ENCODE measurements at regions not wholly inside any gene's neighbourhood (a gene's known extent, or its start where the extent isn't known, plus 50 kb on each side); places are given as distances from the start of the nearest gene placed in this dataset.

GRCh38 chr20:52279706-52280105 lies 88.1 kb upstream of the ZFP64 start:
- no peak overlapping the region for H3K4me3 ChIP-seq (ENCODE audit: low read depth in 1 of 5, low read length in 5 of 5)
- H3K36me3 ChIP-seq (ENCODE audit: control insufficient read depth in 5 of 5, insufficient read depth in 5 of 5, low read length in 5 of 5): no peaks in the 10 kb centered on the region
- no peaks in the 10 kb centered on the region for H3K9me3 ChIP-seq (ENCODE audit: control insufficient read depth in 5 of 5, low read length in 5 of 5)
- no peak overlapping the region for H3K27ac ChIP-seq (ENCODE audit: low read depth, low read length)
- no peak overlapping the region for H3K9ac ChIP-seq (ENCODE audit: low read length in 5 of 5)
- H3K27me3 ChIP-seq (ENCODE audit: control insufficient read depth in 5 of 5, insufficient read depth in 4 of 5, low read length in 5 of 5): peaks cover 0 to 3% (median 0%) of the 10 kb centered on the region in 5 donors
- no peaks in the 10 kb centered on the region for H3K4me1 ChIP-seq (ENCODE audit: control insufficient read depth in 5 of 5, insufficient read depth in 5 of 5, low read length in 5 of 5)

GRCh38 chr20:52275181-52275691 lies 83.7 kb upstream of the ZFP64 start:
- no peaks in the 10 kb centered on the region for H3K4me1 ChIP-seq (ENCODE audit: control insufficient read depth in 5 of 5, insufficient read depth in 5 of 5, low read length in 5 of 5)
- no peak overlapping the region for H3K27ac ChIP-seq (ENCODE audit: low read depth, low read length)
- no peaks in the 10 kb centered on the region for H3K27me3 ChIP-seq (ENCODE audit: control insufficient read depth in 5 of 5, insufficient read depth in 4 of 5, low read length in 5 of 5)
- H3K9me3 ChIP-seq (ENCODE audit: control insufficient read depth in 5 of 5, low read length in 5 of 5): no peaks in the 10 kb centered on the region
- H3K36me3 ChIP-seq (ENCODE audit: control insufficient read depth in 5 of 5, insufficient read depth in 5 of 5, low read length in 5 of 5): no peaks in the 10 kb centered on the region
- no peak overlapping the region for H3K4me3 ChIP-seq (ENCODE audit: low read depth in 1 of 5, low read length in 5 of 5)
- no peak overlapping the region for H3K9ac ChIP-seq (ENCODE audit: low read length in 5 of 5)

GRCh38 chr20:52270696-52271095 lies 79.1 kb upstream of the ZFP64 start:
- Histone ChIP-seq H3K4me1 (ENCODE audit: control insufficient read depth in 5 of 5, insufficient read depth in 5 of 5, low read length in 5 of 5) (no peaks in the 10 kb centered on the region), H3K9ac (ENCODE audit: low read length in 5 of 5) (no peak overlapping the region), H3K27ac (ENCODE audit: low read depth, low read length) (no peak overlapping the region), H3K4me3 (ENCODE audit: low read depth in 1 of 5, low read length in 5 of 5) (no peak overlapping the region), H3K9me3 (ENCODE audit: control insufficient read depth in 5 of 5, low read length in 5 of 5) (no peaks in the 10 kb centered on the region), H3K36me3 (ENCODE audit: control insufficient read depth in 5 of 5, insufficient read depth in 5 of 5, low read length in 5 of 5) (no peaks in the 10 kb centered on the region), H3K27me3 (ENCODE audit: control insufficient read depth in 5 of 5, insufficient read depth in 4 of 5, low read length in 5 of 5) (no peaks in the 10 kb centered on the region)

DNA sequence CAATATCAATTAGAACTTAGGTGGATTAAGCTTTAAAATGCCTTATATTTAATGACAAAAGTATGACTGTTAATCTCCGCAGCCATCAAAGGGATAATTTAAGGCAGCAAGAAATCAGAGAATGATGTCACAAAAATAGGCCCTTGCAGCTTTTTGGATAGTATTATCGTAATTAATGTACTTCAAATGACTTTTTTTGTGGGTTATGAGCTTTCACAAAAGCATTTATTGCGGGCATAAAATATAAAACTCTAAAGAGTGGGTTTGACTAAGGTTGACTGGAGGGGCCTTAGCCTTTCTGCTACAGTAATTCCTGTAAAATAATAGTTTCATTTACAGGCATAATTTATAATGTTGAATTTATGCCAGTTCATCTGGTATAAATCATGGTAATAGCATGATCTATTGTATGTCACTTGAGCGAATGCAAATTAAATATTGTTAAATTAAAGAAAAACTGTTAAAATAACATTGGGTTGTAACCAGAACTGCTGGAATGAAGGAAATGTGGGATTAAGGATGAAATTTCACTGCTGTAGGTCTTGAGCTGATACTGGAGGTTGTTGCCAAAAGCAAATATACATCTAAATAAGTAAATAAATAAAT lies 78.5 kb upstream of the ZFP64 start:
- no peaks in the 10 kb centered on the region for H3K27me3 ChIP-seq (ENCODE audit: control insufficient read depth in 5 of 5, insufficient read depth in 4 of 5, low read length in 5 of 5)
- H3K9me3 ChIP-seq (ENCODE audit: control insufficient read depth in 5 of 5, low read length in 5 of 5): no peaks in the 10 kb centered on the region
- H3K4me1 ChIP-seq (ENCODE audit: control insufficient read depth in 5 of 5, insufficient read depth in 5 of 5, low read length in 5 of 5): no peaks in the 10 kb centered on the region
- H3K4me3 ChIP-seq (ENCODE audit: low read depth in 1 of 5, low read length in 5 of 5): no peak overlapping the region
- no peak overlapping the region for H3K9ac ChIP-seq (ENCODE audit: low read length in 5 of 5)
- H3K36me3 ChIP-seq (ENCODE audit: control insufficient read depth in 5 of 5, insufficient read depth in 5 of 5, low read length in 5 of 5): no peaks in the 10 kb centered on the region
- no peak overlapping the region for H3K27ac ChIP-seq (ENCODE audit: low read depth, low read length)

DNA sequence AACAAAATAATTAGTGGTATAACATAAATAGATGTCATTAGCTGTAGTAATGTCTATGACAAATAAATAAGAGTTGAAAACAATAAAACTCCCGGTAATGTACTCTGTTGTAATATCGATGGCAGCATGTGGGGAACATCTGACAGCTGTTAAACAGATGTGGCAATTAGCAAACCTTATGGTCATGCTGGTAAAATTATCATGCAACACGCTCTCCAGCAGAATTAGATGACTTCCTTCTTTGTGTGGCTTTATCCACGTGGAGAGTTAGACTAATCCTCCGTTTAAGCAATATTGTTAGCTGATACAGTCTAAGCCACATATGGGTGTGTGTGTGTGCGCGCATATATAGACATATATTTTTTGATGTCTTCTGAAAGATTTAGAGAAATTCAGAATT lies 77.7 kb upstream of the ZFP64 start:
- Histone ChIP-seq H3K9me3 (ENCODE audit: control insufficient read depth in 5 of 5, low read length in 5 of 5) (no peaks in the 10 kb centered on the region), H3K36me3 (ENCODE audit: control insufficient read depth in 5 of 5, insufficient read depth in 5 of 5, low read length in 5 of 5) (no peaks in the 10 kb centered on the region), H3K4me1 (ENCODE audit: control insufficient read depth in 5 of 5, insufficient read depth in 5 of 5, low read length in 5 of 5) (no peaks in the 10 kb centered on the region), H3K9ac (ENCODE audit: low read length in 5 of 5) (no peak overlapping the region), H3K27me3 (ENCODE audit: control insufficient read depth in 5 of 5, insufficient read depth in 4 of 5, low read length in 5 of 5) (no peaks in the 10 kb centered on the region), H3K27ac (ENCODE audit: low read depth, low read length) (no peak overlapping the region), H3K4me3 (ENCODE audit: low read depth in 1 of 5, low read length in 5 of 5) (no peak overlapping the region)

GRCh38 chr20:52268184-52268749 lies 76.7 kb upstream of the ZFP64 start:
- Histone ChIP-seq H3K27me3 (ENCODE audit: control insufficient read depth in 5 of 5, insufficient read depth in 4 of 5, low read length in 5 of 5) (peaks cover 0 to 3% (median 0%) of the 10 kb centered on the region in 5 donors), H3K36me3 (ENCODE audit: control insufficient read depth in 5 of 5, insufficient read depth in 5 of 5, low read length in 5 of 5) (no peaks in the 10 kb centered on the region), H3K4me1 (ENCODE audit: control insufficient read depth in 5 of 5, insufficient read depth in 5 of 5, low read length in 5 of 5) (no peaks in the 10 kb centered on the region), H3K9me3 (ENCODE audit: control insufficient read depth in 5 of 5, low read length in 5 of 5) (no peaks in the 10 kb centered on the region), H3K4me3 (ENCODE audit: low read depth in 1 of 5, low read length in 5 of 5) (no peak overlapping the region), H3K9ac (ENCODE audit: low read length in 5 of 5) (no peak overlapping the region), H3K27ac (ENCODE audit: low read depth, low read length) (no peak overlapping the region)

DNA sequence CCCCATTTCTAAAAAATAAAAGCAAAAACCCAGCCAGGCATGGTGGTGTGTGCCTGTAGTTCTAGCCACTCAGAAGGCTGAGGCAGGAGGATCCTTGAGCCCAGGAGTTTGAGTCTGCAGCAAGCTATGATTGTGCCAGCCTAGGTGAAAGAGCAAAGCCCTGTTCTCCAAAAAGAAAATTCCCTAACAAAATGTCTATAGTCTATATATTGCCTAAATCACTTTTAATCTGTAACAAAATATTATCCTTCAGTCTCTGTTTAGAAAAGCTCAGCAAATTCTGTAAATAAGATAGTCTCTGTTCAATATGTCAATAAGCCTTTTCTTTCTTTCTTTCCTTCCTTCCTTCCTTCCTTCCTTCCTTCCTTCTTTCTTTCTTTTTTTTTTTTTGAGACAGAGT lies 75.8 kb upstream of the ZFP64 start:
- Histone ChIP-seq H3K4me1 (ENCODE audit: control insufficient read depth in 5 of 5, insufficient read depth in 5 of 5, low read length in 5 of 5) (no peaks in the 10 kb centered on the region), H3K27me3 (ENCODE audit: control insufficient read depth in 5 of 5, insufficient read depth in 4 of 5, low read length in 5 of 5) (peaks cover 0 to 6% (median 0%) of the 10 kb centered on the region in 5 donors), H3K9me3 (ENCODE audit: control insufficient read depth in 5 of 5, low read length in 5 of 5) (no peaks in the 10 kb centered on the region), H3K27ac (ENCODE audit: low read depth, low read length) (no peak overlapping the region), H3K9ac (ENCODE audit: low read length in 5 of 5) (no peak overlapping the region), H3K36me3 (ENCODE audit: control insufficient read depth in 5 of 5, insufficient read depth in 5 of 5, low read length in 5 of 5) (no peaks in the 10 kb centered on the region), H3K4me3 (ENCODE audit: low read depth in 1 of 5, low read length in 5 of 5) (no peak overlapping the region)

DNA sequence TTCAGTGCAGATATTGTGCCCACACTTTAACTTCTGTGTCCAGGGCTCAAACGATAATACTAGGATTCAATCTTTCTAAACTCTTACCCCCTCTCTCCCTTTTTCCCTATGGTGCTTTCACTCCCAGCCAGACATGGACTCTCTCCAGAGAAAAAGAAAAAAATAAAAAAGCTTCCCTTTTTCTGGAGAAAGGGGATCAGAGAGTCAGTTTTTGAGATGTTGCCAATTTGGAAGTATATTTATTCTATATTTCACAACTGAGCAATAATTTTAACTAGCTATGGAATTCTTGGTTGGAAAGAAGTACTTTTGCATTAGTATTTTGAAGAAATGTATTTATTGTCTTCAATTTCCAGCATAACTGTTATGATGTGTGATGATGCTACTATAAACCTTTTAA lies 72.2 kb upstream of the ZFP64 start:
- Histone ChIP-seq H3K36me3 (ENCODE audit: control insufficient read depth in 5 of 5, insufficient read depth in 5 of 5, low read length in 5 of 5) (no peaks in the 10 kb centered on the region), H3K4me1 (ENCODE audit: control insufficient read depth in 5 of 5, insufficient read depth in 5 of 5, low read length in 5 of 5) (no peaks in the 10 kb centered on the region), H3K27me3 (ENCODE audit: control insufficient read depth in 5 of 5, insufficient read depth in 4 of 5, low read length in 5 of 5) (peaks cover 0 to 10% (median 0%) of the 10 kb centered on the region in 5 donors), H3K27ac (ENCODE audit: low read depth, low read length) (no peak overlapping the region), H3K9ac (ENCODE audit: low read length in 5 of 5) (no peak overlapping the region), H3K9me3 (ENCODE audit: control insufficient read depth in 5 of 5, low read length in 5 of 5) (no peaks in the 10 kb centered on the region), H3K4me3 (ENCODE audit: low read depth in 1 of 5, low read length in 5 of 5) (no peak overlapping the region)

DNA sequence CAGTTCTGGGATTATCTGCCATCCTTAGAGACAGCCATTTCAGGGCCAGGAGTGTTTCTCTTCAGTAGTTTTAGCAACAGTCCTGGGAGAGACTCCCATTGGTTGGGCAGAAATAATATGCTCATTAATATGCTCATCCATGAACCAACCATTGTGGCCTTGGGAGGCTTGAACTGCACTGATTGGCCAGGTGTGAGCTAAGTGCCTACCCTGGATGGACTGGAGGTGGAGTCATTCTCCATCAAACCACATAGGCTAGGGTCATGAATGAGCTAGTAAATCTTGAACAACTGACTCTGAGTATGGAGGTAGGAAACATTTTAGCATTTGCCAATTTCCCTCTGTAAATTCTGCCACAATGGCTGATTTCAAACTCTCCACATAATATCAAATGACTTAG lies 70.2 kb upstream of the ZFP64 start:
- Histone ChIP-seq H3K27ac (ENCODE audit: low read depth, low read length) (no peak overlapping the region), H3K9me3 (ENCODE audit: control insufficient read depth in 5 of 5, low read length in 5 of 5) (no peaks in the 10 kb centered on the region), H3K9ac (ENCODE audit: low read length in 5 of 5) (no peak overlapping the region), H3K27me3 (ENCODE audit: control insufficient read depth in 5 of 5, insufficient read depth in 4 of 5, low read length in 5 of 5) (peaks cover 0 to 10% (median 2%) of the 10 kb centered on the region in 5 donors), H3K4me3 (ENCODE audit: low read depth in 1 of 5, low read length in 5 of 5) (no peak overlapping the region), H3K4me1 (ENCODE audit: control insufficient read depth in 5 of 5, insufficient read depth in 5 of 5, low read length in 5 of 5) (no peaks in the 10 kb centered on the region), H3K36me3 (ENCODE audit: control insufficient read depth in 5 of 5, insufficient read depth in 5 of 5, low read length in 5 of 5) (no peaks in the 10 kb centered on the region)

DNA sequence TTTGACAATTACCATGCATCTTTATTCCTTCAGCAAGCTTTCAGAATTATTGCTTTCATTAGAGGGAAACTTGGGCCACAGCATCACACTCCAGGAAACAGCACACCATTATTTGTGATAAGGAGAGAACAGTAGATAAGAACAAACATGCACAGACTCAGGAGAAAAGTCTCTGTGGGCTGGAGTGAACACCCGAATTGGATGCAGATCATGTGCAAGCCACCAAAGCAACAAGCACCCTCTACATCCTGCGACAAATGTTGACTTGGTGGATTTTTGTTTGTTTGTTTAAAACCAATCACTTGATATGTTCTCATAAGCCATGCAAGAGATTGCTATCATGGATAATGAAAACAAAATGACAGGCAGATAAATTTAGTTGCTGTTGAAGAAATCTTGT lies 67.7 kb upstream of the ZFP64 start:
- H3K9ac ChIP-seq (ENCODE audit: low read length in 5 of 5): no peak overlapping the region
- H3K27ac ChIP-seq (ENCODE audit: low read depth, low read length): no peak overlapping the region
- peaks cover 0 to 10% (median 3%) of the 10 kb centered on the region in 5 donors for H3K27me3 ChIP-seq (ENCODE audit: control insufficient read depth in 5 of 5, insufficient read depth in 4 of 5, low read length in 5 of 5)
- H3K36me3 ChIP-seq (ENCODE audit: control insufficient read depth in 5 of 5, insufficient read depth in 5 of 5, low read length in 5 of 5): no peaks in the 10 kb centered on the region
- no peaks in the 10 kb centered on the region for H3K4me1 ChIP-seq (ENCODE audit: control insufficient read depth in 5 of 5, insufficient read depth in 5 of 5, low read length in 5 of 5)
- H3K4me3 ChIP-seq (ENCODE audit: low read depth in 1 of 5, low read length in 5 of 5): no peak overlapping the region
- no peaks in the 10 kb centered on the region for H3K9me3 ChIP-seq (ENCODE audit: control insufficient read depth in 5 of 5, low read length in 5 of 5)

All from subcutaneous abdominal adipose tissue (tissue), 5 donors.